ENCODE measurements at regions not wholly inside any gene's neighbourhood (a gene's known extent, or its start where the extent isn't known, plus 50 kb on each side); places are given as distances from the start of the nearest gene placed in this dataset.

DNA sequence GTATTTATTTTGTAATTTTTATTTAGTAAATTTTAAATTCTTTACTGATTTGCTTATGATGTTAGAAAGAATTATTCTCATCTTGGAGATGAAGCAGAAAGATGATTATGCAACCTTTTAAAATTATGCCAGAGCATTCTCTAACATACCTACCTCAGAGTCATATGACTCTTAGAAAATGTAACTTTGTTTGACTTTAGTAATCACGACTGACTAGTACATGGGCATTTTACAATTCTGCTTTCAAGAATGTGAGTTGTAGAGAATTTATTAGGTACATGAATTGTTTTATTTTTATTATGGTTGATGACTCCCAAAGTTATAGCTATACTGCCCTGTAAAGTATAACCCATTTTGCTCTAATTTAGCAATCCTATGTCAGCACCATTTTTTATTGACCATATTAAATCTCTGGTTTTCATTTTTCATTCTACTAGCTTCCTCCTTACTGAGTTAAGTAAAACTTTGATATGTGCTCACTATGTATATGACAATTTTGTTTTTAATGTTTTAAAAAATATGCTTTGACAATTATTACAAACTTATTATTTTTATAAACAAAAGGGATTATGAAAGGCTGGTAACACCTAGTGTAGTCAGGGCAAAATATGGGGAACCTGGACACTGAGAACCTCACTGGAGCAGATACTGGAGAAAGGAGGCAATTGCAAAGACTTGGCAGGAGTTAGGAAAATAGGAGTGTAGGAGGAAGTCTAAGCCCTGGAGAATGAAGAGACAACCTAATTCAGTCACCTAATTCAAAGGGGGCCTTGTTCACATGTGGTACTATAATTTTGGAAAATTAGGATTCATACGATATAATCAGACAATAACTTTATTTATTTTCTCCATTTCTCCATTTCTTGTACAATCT, 249.7 kb upstream of the DAB2 start:
- H3K4me2 ChIP-seq = no peak overlapping the region
- no peaks in the 10 kb centered on the region for H4K20me1 ChIP-seq
- H3K36me3 ChIP-seq = no peaks in the 10 kb centered on the region
- no peak overlapping the region for H3K4me3 ChIP-seq
- no peaks in the 10 kb centered on the region for H3K27me3 ChIP-seq
- no peak for TF ChIP-seq Cebpa-rat (IDR thresholded peaks at IDR 0.05)
- H3K9ac ChIP-seq = no peak overlapping the region
- H3K9me3 ChIP-seq (replicated peaks in 1 of 11) = peaks cover 0 to 4% (median 0%) of the 10 kb centered on the region in 11 experiments; a peak in 1 of 22 replicates
- H3K27ac ChIP-seq = no peak overlapping the region
- H3K4me1 ChIP-seq = no peaks in the 10 kb centered on the region

DNA sequence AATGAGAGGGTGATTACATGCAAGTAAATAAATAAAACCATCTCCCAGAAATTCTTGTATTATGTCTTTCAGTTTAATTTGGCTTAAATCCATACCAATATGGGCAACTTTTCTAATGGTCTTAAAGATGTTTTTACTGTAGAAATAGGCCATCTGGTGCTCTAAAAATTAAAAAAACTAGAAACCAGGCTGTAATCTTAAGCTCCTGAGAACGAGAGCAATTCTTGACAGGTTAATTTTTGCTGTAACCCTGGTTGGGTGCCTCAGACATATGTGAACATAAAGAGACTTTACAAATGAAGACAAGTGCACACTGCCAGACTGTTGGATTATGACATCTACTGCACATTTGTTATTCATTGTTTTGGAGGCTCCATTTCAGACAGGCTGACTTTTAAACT, 246.8 kb upstream of the DAB2 start:
- H3K27ac ChIP-seq = no peak overlapping the region
- peaks cover 4 to 15% (median 7%) of the 10 kb centered on the region in 11 experiments; a peak in 20 of 22 replicates for H3K9me3 ChIP-seq (replicated peaks in 1 of 11)
- no peaks in the 10 kb centered on the region for H3K36me3 ChIP-seq
- no peaks in the 10 kb centered on the region for H4K20me1 ChIP-seq
- H3K4me2 ChIP-seq = no peak overlapping the region
- TF ChIP-seq Cebpa-rat (IDR thresholded peaks at IDR 0.05) = no peak
- no peak overlapping the region for H3K4me3 ChIP-seq
- no peak overlapping the region for H3K9ac ChIP-seq
- H3K4me1 ChIP-seq = no peaks in the 10 kb centered on the region
- H3K27me3 ChIP-seq = no peaks in the 10 kb centered on the region

- H4K20me1 ChIP-seq = no peaks in the 10 kb centered on the region
- H3K36me3 ChIP-seq = no peaks in the 10 kb centered on the region
- no peak overlapping the region for H3K4me3 ChIP-seq
- H3K9me3 ChIP-seq (replicated peaks in 1 of 11) = peaks cover 5 to 21% (median 13%) of the 10 kb centered on the region in 11 experiments; a peak in 21 of 22 replicates
- H3K27me3 ChIP-seq = no peaks in the 10 kb centered on the region
- no peaks in the 10 kb centered on the region for H3K4me1 ChIP-seq
- H3K4me2 ChIP-seq = no peak overlapping the region
- TF ChIP-seq Cebpa-rat (IDR thresholded peaks at IDR 0.05) = no peak
- no peak overlapping the region for H3K27ac ChIP-seq
- H3K9ac ChIP-seq = no peak overlapping the region
These were observed 246.2 kb upstream of the DAB2 start for GRCh38 chr5:39670955-39671354.

- Histone ChIP-seq H3K4me2 (no peak overlapping the region), H3K9ac (no peak overlapping the region), H3K4me3 (no peak overlapping the region), H3K27me3 (no peaks in the 10 kb centered on the region), H3K4me1 (no peaks in the 10 kb centered on the region), H3K27ac (no peak overlapping the region), H3K9me3 (replicated peaks in 1 of 11) (peaks cover 10 to 27% (median 18%) of the 10 kb centered on the region in 11 experiments), H3K36me3 (no peaks in the 10 kb centered on the region), H4K20me1 (no peaks in the 10 kb centered on the region)
- no peak for TF ChIP-seq Cebpa-rat (IDR thresholded peaks at IDR 0.05)
These were observed 245.6 kb upstream of the DAB2 start for GRCh38 chr5:39670391-39670790.

- Histone ChIP-seq H3K27ac (no peak overlapping the region), H3K4me1 (no peaks in the 10 kb centered on the region), H3K4me3 (no peak overlapping the region), H3K9me3 (replicated peaks in 1 of 11) (peaks cover 24 to 41% (median 32%) of the 10 kb centered on the region in 11 experiments), H3K27me3 (no peaks in the 10 kb centered on the region), H4K20me1 (no peaks in the 10 kb centered on the region), H3K36me3 (peaks cover 0 to 9% (median 0%) of the 10 kb centered on the region in 11 experiments; a peak in 2 of 22 replicates), H3K4me2 (no peak overlapping the region), H3K9ac (no peak overlapping the region)
- TF ChIP-seq Cebpa-rat (IDR thresholded peaks at IDR 0.05) = no peak
These were observed 244.2 kb upstream of the DAB2 start for GRCh38 chr5:39668980-39669379.

DNA sequence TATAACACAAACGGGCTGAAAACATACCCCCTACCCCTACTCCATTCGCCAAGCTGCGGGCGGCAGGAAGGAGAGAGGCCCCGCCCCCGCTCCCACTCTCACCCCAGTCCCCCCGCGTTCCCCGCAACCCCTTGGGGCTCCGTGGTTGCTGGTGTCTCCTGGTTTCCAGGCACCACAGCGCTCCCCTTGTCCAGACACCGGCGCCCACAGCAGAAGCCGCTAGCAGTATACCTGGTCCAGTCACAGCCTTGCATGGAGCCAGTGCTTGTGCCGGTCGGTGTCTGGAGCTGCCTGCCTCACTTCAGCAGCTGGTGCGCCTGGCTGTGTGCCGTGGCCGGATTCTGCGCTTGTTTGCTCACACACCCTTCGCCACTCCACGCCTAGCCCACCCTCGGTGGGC, 240.5 kb upstream of the DAB2 start:
- Histone ChIP-seq H3K9me3 (replicated peaks in 1 of 11) (peaks cover 25 to 58% (median 41%) of the 10 kb centered on the region in 11 experiments), H3K4me1 (peaks cover 11 to 24% (median 18%) of the 10 kb centered on the region in 10 experiments), H3K36me3 (peaks cover 0 to 9% (median 0%) of the 10 kb centered on the region in 11 experiments; a peak in 2 of 22 replicates), H3K9ac (no peak overlapping the region), H3K27ac (no peak overlapping the region), H3K27me3 (no peaks in the 10 kb centered on the region), H3K4me2 (no peak overlapping the region), H4K20me1 (no peaks in the 10 kb centered on the region), H3K4me3 (peak overlapping the region in 1 of 10 experiments; percentile 18; a peak in 2 of 20 replicates)
- TF ChIP-seq Cebpa-rat (IDR thresholded peaks at IDR 0.05) = no peak

DNA sequence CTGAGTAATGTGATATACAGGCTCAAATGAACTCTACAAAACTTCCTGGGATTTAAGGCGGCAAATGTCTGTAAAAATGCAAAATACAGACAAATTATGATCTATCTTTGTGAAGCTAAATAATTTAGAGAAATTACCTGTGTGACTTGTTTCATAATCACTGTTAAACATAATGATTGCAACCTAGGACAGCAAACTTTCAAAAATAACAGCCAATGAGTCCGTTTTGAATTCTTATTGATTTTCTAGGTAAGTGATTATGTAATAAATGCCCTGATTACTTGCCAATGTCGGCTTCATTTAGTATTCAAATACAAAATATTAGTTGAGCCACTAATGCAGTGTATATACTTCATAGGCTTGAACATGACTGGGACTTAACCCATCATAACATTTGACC, 238.2 kb upstream of the DAB2 start:
- peaks cover 0 to 9% (median 0%) of the 10 kb centered on the region in 11 experiments; a peak in 3 of 22 replicates for H3K36me3 ChIP-seq
- H3K9me3 ChIP-seq (replicated peaks in 1 of 11) = peaks cover 25 to 72% (median 51%) of the 10 kb centered on the region in 11 experiments
- TF ChIP-seq Cebpa-rat (IDR thresholded peaks at IDR 0.05) = no peak
- no peaks in the 10 kb centered on the region for H4K20me1 ChIP-seq
- H3K27me3 ChIP-seq = no peaks in the 10 kb centered on the region
- peaks cover 12 to 44% (median 23%) of the 10 kb centered on the region in 10 experiments for H3K4me1 ChIP-seq
- peak overlapping the region in 1 of 11 experiments; percentile 61; a peak in 1 of 22 replicates for H3K27ac ChIP-seq
- no peak overlapping the region for H3K4me2 ChIP-seq
- H3K4me3 ChIP-seq = no peak overlapping the region
- H3K9ac ChIP-seq = no peak overlapping the region

GRCh38 chr5:39661026-39661779, 236.4 kb upstream of the DAB2 start:
- Histone ChIP-seq H3K36me3 (peaks cover 0 to 9% (median 0%) of the 10 kb centered on the region in 11 experiments; a peak in 3 of 22 replicates), H3K9me3 (replicated peaks in 1 of 11) (peaks cover 22 to 61% (median 41%) of the 10 kb centered on the region in 11 experiments), H4K20me1 (no peaks in the 10 kb centered on the region), H3K9ac (peak overlapping the region in 1 of 11 experiments; percentile 1; a peak in 2 of 22 replicates), H3K4me2 (peak overlapping the region; percentile 40 to 77 (median 65)), H3K27ac (peak overlapping the region in 6 of 11 experiments; percentile 15 to 61 (median 48); a peak in 11 of 22 replicates), H3K27me3 (no peaks in the 10 kb centered on the region), H3K4me1 (peaks cover 12 to 50% (median 23%) of the 10 kb centered on the region in 10 experiments), H3K4me3 (peak overlapping the region in 1 of 10 experiments; percentile 3; a peak in 2 of 20 replicates)
- TF ChIP-seq Cebpa-rat (IDR thresholded peaks at IDR 0.05) = no peak

GRCh38 chr5:39660020-39660419, 235.2 kb upstream of the DAB2 start:
- H4K20me1 ChIP-seq = no peaks in the 10 kb centered on the region
- no peak overlapping the region for H3K4me3 ChIP-seq
- H3K9ac ChIP-seq = no peak overlapping the region
- H3K9me3 ChIP-seq (replicated peaks in 1 of 11) = peaks cover 14 to 51% (median 32%) of the 10 kb centered on the region in 11 experiments
- H3K4me2 ChIP-seq = no peak overlapping the region; a peak in 1 of 22 replicates
- H3K27ac ChIP-seq = peak overlapping the region in 1 of 11 experiments; percentile 5; a peak in 1 of 22 replicates
- H3K27me3 ChIP-seq = no peaks in the 10 kb centered on the region
- no peak for TF ChIP-seq Cebpa-rat (IDR thresholded peaks at IDR 0.05)
- peaks cover 0 to 9% (median 0%) of the 10 kb centered on the region in 11 experiments; a peak in 3 of 22 replicates for H3K36me3 ChIP-seq
- peaks cover 12 to 50% (median 23%) of the 10 kb centered on the region in 10 experiments for H3K4me1 ChIP-seq

All from BLaER1 treated with 17β-estradiol and CSF1 and Interleukin-3, amounts not matched to agents 10 nM and 100 nM (cell line).